ENCODE measurements at regions not wholly inside any gene's neighbourhood (a gene's known extent, or its start where the extent isn't known, plus 50 kb on each side); places are given as distances from the start of the nearest gene placed in this dataset.

DNA sequence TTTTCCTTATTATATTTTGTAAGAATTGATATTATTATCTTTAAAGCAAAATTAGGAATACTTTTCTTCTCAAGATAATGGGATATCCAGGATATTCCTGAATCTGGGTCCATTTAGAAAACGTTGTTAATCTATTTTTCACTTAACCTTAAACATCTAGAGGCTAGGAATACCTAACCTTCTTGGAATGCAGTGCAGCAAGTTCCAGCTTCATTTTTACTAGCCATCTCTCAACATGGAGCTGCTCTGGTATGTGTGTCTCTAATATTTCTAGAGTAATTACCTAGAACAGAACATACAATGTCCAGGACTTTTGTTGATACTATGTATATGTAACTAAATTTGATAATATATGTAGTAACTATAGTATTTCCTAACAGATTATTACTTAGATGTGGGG is 87.8 kb upstream of the NLGN4Y start:
- no peak for ATAC-seq
- Mint-ChIP-seq H3K4me1 (ENCODE audit: low read depth) (no peaks in the 10 kb centered on the region), H3K4me3 (no peak overlapping the region)

DNA sequence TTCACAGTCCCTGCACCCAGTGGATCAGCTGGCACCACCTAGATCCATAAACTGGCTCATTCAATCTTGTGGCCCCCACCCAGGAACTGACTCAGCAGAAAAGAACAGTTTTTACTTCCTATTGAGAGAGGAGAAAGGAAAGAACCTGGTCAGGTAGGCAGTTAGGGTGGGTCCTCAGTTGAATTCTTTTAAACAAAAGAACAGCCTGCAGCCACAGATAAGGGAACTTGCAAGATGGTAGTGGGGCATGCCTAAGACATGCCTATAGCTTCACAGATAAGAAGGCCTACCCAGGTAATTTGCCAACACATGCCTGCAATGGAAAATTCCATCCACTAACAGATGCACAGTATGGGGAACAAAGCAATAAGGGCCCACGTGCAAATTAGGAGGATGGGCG is 86.7 kb upstream of the NLGN4Y start:
- DNase-seq (no peak), ATAC-seq (no peak)
- no peaks in the 10 kb centered on the region for H3K4me1 Mint-ChIP-seq (ENCODE audit: low read depth)
- no peaks in the 10 kb centered on the region for H3K9me3 Mint-ChIP-seq
- H3K4me3 Mint-ChIP-seq = no peak overlapping the region
- H3K27me3 Mint-ChIP-seq (ENCODE audit: low read depth) = peaks cover 2% of the 10 kb centered on the region
- H3K36me3 Mint-ChIP-seq (ENCODE audit: insufficient read depth) = no peaks in the 10 kb centered on the region

More for the DNA sequence above, 87.8 kb upstream of the NLGN4Y start:
- Mint-ChIP-seq H3K36me3 (ENCODE audit: insufficient read depth) (no peaks in the 10 kb centered on the region), H3K27me3 (ENCODE audit: low read depth) (no peaks in the 10 kb centered on the region), H3K9me3 (no peaks in the 10 kb centered on the region)
- no peak for DNase-seq

DNA sequence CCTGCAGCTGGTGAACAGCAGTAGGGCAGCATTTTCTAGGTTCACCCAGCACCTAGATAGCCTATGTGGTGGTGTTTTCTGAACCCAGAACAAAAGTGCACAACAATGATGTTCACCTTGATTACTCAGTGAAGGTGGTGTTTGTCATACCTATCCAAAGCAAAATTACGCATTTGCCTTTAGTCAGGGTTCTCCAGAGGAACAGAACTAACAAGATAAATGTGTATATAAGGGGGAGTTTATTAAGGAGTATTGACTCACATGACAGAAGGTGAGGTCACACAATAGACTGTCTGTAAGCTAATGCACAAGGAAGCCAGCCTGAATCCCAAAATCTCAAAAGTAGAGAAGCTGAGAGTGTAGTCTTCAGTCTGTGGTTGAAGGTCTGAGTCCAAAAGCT is 85.9 kb upstream of the NLGN4Y start:
- Mint-ChIP-seq H3K4me3 (no peak overlapping the region), H3K9me3 (no peaks in the 10 kb centered on the region), H3K36me3 (ENCODE audit: insufficient read depth) (no peaks in the 10 kb centered on the region), H3K27me3 (ENCODE audit: low read depth) (peaks cover 2% of the 10 kb centered on the region), H3K4me1 (ENCODE audit: low read depth) (no peaks in the 10 kb centered on the region)
- ATAC-seq (no peak), DNase-seq (no peak)

DNA sequence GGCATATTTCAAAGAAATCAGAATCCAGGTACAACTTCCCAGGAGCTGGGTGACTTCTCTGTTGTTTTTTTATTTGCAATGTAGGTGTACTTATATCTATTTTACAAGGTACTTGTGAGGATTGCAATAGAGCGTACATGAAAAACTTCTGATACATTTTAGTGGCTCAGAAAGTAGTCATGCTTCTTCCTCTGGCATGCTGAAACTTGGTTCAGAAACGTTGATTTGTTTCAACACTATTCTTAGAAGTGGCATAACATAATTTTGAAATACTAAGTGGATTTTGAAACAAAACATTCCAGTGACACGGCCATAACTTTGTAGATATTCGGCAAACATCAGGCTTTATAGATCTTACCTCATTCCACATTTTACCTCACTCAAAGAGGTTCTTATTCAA is 79.8 kb upstream of the NLGN4Y start:
- ATAC-seq (no peak), DNase-seq (no peak)
- peaks cover 2% of the 10 kb centered on the region for H3K27me3 Mint-ChIP-seq (ENCODE audit: low read depth)
- H3K4me1 Mint-ChIP-seq (ENCODE audit: low read depth) = no peaks in the 10 kb centered on the region
- no peaks in the 10 kb centered on the region for H3K9me3 Mint-ChIP-seq
- H3K36me3 Mint-ChIP-seq (ENCODE audit: insufficient read depth) = no peaks in the 10 kb centered on the region
- no peak overlapping the region for H3K4me3 Mint-ChIP-seq

DNA sequence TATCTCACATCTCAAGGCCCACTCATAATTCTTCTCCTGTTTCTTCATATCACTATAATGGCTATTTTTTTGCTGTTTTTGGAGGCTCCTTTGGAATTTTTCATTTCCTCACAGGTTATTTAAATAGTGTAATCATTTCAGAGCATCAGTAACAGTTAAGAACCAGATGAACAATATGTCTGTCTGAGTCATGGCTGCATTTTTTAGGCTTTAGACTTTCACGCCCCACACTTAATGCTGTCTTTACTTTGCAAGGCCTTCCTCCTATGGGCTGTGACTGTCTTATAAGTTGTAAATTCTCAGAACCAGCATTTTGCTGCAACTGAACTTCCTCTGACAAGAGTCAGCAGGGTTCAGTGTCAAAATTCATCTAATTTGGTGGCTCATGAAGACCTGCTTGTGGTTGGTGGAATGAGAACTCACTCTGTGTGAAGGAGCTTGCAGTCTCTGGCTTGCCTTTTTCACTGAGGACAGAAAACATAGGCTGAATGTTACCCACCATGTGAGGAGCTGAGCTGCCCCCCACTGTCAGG is 56.1 kb upstream of the NLGN4Y start:
- no peaks in the 10 kb centered on the region for H3K36me3 Mint-ChIP-seq (ENCODE audit: insufficient read depth)
- H3K27me3 Mint-ChIP-seq (ENCODE audit: low read depth) = peaks cover 2% of the 10 kb centered on the region
- DNase-seq (no peak), ATAC-seq (no peak)
- H3K4me1 Mint-ChIP-seq (ENCODE audit: low read depth) = peaks cover 2% of the 10 kb centered on the region
- no peaks in the 10 kb centered on the region for H3K9me3 Mint-ChIP-seq
- no peak overlapping the region for H3K4me3 Mint-ChIP-seq

- Mint-ChIP-seq H3K4me3 (no peak overlapping the region), H3K36me3 (ENCODE audit: insufficient read depth) (no peaks in the 10 kb centered on the region), H3K4me1 (ENCODE audit: low read depth) (no peaks in the 10 kb centered on the region), H3K27me3 (ENCODE audit: low read depth) (no peaks in the 10 kb centered on the region), H3K9me3 (no peaks in the 10 kb centered on the region)
- no peak for ATAC-seq
- DNase-seq = no peak
Measured at GRCh38 chrY:14472421-14472820, 51.9 kb upstream of the NLGN4Y start.

- no peaks in the 10 kb centered on the region for H3K9me3 Mint-ChIP-seq
- ATAC-seq = no peak
- H3K36me3 Mint-ChIP-seq (ENCODE audit: insufficient read depth) = no peaks in the 10 kb centered on the region
- no peaks in the 10 kb centered on the region for H3K27me3 Mint-ChIP-seq (ENCODE audit: low read depth)
- no peak overlapping the region for H3K4me3 Mint-ChIP-seq
- DNase-seq = no peak
- no peaks in the 10 kb centered on the region for H3K4me1 Mint-ChIP-seq (ENCODE audit: low read depth)
Measured at GRCh38 chrY:14473320-14473719, 51.0 kb upstream of the NLGN4Y start.
